ENCODE measurements at regions not wholly inside any gene's neighbourhood (a gene's known extent, or its start where the extent isn't known, plus 50 kb on each side); places are given as distances from the start of the nearest gene placed in this dataset.

DNA sequence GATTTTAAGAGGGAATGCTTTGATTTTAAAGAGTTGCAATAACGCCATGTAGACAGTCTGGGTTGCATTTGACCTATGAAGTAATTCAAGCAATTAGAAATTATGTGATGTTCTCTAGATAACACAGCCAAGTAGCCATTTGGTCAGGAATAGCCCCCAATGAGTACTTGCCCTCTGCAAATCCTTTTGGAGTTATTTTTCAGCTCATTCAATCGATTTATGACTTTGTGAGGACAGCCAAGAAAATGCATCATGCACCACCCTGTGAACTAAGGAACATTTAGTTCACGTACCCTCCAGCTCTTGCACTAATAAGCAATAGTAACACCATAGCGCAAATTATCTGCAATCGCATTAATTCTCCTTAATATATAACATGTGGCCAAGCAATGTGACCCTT is 552.6 kb upstream of the INTU start:
- ChIA-PET CTCF (no interaction called here), POLR2A (no interaction called here)
- no peak overlapping the region for H3K27ac Mint-ChIP-seq
- ATAC-seq: no peak
- no peaks in the 10 kb centered on the region for H3K4me1 Mint-ChIP-seq
- H3K36me3 Mint-ChIP-seq: no peaks in the 10 kb centered on the region
- no peak overlapping the region for H3K4me3 Mint-ChIP-seq
- no peaks in the 10 kb centered on the region for H3K27me3 Mint-ChIP-seq (ENCODE audit: low read depth)
- TF ChIP-seq, protein P1, sequence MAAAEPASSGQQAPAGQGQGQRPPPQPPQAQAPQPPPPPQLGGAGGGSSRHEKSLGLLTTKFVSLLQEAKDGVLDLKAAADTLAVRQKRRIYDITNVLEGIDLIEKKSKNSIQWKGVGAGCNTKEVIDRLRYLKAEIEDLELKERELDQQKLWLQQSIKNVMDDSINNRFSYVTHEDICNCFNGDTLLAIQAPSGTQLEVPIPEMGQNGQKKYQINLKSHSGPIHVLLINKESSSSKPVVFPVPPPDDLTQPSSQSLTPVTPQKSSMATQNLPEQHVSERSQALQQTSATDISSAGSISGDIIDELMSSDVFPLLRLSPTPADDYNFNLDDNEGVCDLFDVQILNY (CRISPR knock-in tag; IDR thresholded peaks at IDR 0.05): no peak
- no peak for TF ChIP-seq ZNF219 (CRISPR knock-in tag; IDR thresholded peaks at IDR 0.05; ENCODE audit: borderline replicate concordance)
- TF ChIP-seq MXD4 (CRISPR knock-in tag; IDR thresholded peaks at IDR 0.05; ENCODE audit: borderline replicate concordance): no peak
- no peak for TF ChIP-seq PRRX2 (CRISPR knock-in tag; IDR thresholded peaks at IDR 0.05)
- TF ChIP-seq, protein P2, sequence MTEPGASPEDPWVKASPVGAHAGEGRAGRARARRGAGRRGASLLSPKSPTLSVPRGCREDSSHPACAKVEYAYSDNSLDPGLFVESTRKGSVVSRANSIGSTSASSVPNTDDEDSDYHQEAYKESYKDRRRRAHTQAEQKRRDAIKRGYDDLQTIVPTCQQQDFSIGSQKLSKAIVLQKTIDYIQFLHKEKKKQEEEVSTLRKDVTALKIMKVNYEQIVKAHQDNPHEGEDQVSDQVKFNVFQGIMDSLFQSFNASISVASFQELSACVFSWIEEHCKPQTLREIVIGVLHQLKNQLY (CRISPR knock-in tag; IDR thresholded peaks at IDR 0.05): no peak
- no peak for DNase-seq (ENCODE audit: low spot score)
- 0 out of 2 replicates have a peak, but pooled peaks cover 11% of the 10 kb centered on the region for H3K9me3 Mint-ChIP-seq

DNA sequence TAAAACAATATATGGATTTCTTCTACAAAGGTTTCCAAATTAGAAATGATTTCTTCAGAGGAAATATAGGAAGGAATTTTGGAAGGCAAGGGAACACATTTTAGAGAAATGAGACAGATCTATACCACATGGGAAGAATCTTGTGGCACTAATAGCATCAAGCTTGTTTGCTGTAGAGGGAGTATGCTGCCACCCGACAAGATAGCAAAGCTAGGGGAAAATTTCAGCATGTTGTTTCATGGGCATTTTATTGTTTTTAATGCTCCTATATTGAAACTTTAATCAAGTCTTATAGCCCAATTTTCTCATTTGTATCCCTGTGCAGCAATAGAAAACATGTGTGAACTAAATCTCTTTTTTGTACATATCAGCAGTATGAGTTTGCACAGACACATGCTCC is 551.7 kb upstream of the INTU start:
- ATAC-seq (no peak), DNase-seq (ENCODE audit: low spot score) (no peak)
- no peak overlapping the region for H3K27ac Mint-ChIP-seq
- peaks cover 13% of the 10 kb centered on the region for H3K9me3 Mint-ChIP-seq
- H3K27me3 Mint-ChIP-seq (ENCODE audit: low read depth): no peaks in the 10 kb centered on the region
- POLR2A ChIA-PET: no interaction called here
- CTCF ChIA-PET: no interaction called here
- H3K4me1 Mint-ChIP-seq: no peaks in the 10 kb centered on the region
- no peak overlapping the region for H3K4me3 Mint-ChIP-seq
- peaks cover 6% of the 10 kb centered on the region for H3K36me3 Mint-ChIP-seq
- no peak for TF ChIP-seq ZNF121 (CRISPR knock-in tag; IDR thresholded peaks at IDR 0.05)
- TF ChIP-seq ZNF219 (CRISPR knock-in tag; IDR thresholded peaks at IDR 0.05; ENCODE audit: borderline replicate concordance): no peak
- no peak for TF ChIP-seq ESRRA (CRISPR knock-in tag; IDR thresholded peaks at IDR 0.05; ENCODE audit: borderline replicate concordance)
- no peak for TF ChIP-seq JUN (CRISPR knock-in tag; IDR thresholded peaks at IDR 0.05)
- no peak for TF ChIP-seq ETV6 (CRISPR knock-in tag; IDR thresholded peaks at IDR 0.05)
- TF ChIP-seq, protein P3, sequence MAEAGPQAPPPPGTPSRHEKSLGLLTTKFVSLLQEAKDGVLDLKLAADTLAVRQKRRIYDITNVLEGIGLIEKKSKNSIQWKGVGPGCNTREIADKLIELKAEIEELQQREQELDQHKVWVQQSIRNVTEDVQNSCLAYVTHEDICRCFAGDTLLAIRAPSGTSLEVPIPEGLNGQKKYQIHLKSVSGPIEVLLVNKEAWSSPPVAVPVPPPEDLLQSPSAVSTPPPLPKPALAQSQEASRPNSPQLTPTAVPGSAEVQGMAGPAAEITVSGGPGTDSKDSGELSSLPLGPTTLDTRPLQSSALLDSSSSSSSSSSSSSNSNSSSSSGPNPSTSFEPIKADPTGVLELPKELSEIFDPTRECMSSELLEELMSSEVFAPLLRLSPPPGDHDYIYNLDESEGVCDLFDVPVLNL (CRISPR knock-in tag; IDR thresholded peaks at IDR 0.05; ENCODE audit: borderline replicate concordance, low read depth): no peak
- TF ChIP-seq HMGA2 (CRISPR knock-in tag; IDR thresholded peaks at IDR 0.05): no peak
- TF ChIP-seq, protein P4, sequence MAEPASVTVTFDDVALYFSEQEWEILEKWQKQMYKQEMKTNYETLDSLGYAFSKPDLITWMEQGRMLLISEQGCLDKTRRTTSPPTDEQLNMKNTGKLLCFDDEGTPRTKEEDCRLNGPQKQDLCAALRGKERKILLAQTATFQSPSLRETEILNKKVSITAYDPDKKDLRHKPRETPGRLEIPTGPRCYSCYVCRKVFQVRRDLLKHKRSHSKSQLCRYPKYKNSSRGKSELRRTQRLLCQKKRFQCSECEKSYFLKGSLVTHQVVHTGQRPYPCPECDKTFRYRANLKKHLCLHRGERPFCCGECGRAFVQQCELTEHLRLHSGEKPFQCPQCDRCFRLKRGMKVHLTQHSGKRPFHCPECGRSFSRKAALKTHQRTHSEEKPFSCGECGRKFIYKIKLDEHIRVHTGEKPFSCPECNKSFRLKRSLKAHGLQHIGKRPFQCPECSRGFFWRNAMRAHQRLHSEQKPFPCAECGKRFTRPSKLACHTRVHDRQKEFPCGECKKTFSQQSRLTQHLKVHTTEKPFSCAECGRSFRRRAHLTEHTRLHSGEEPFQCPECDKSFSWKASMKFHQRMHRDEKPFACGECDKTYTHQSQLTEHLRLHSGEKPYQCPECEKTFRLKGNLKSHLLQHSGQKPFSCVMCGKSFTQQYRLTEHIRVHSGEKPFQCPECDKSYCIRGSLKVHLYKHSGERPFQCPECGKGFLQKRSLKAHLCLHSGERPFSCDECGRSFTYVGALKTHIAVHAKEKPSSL (CRISPR knock-in tag; conservative IDR thresholded peaks at IDR 0.05): no peak
- no peak for TF ChIP-seq RELA (CRISPR knock-in tag; IDR thresholded peaks at IDR 0.05; ENCODE audit: borderline replicate concordance)
- no peak for TF ChIP-seq GABPB1 (CRISPR knock-in tag; IDR thresholded peaks at IDR 0.05)
- no peak for TF ChIP-seq GRHL2 (CRISPR knock-in tag; IDR thresholded peaks at IDR 0.05; ENCODE audit: insufficient replicate concordance, severe bottlenecking)
- TF ChIP-seq FOXJ3 (CRISPR knock-in tag; IDR thresholded peaks at IDR 0.05; ENCODE audit: borderline replicate concordance): no peak
- TF ChIP-seq SMAD4 (CRISPR knock-in tag; IDR thresholded peaks at IDR 0.05): no peak
- no peak for TF ChIP-seq ZNF416 (CRISPR knock-in tag; IDR thresholded peaks at IDR 0.05)
- TF ChIP-seq CREB1 (CRISPR knock-in tag; IDR thresholded peaks at IDR 0.05): no peak
- TF ChIP-seq ZNF138 (CRISPR knock-in tag; conservative IDR thresholded peaks at IDR 0.05): no peak

DNA sequence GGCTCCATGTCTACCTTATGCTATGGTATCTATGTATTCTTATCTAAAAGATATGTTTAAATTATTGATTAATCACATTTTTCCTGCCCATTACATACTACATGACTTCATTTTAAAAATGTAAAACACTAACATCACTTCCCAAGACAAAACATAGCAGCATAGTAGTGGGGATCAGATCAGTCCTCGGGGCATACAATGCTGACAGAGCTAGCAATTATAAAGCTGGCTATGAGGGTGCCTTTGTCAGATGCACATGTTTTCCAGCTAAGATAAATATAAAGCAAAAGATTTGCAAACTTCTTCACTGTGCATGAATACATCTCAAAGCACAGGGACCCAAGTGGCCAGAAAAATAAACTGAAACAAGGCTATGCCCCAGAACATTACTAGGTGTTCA is 549.8 kb upstream of the INTU start:
- DNase-seq (ENCODE audit: low spot score) (no peak), ATAC-seq (no peak)
- peaks cover 22% of the 10 kb centered on the region for H3K9me3 Mint-ChIP-seq
- CTCF ChIA-PET: no interaction called here
- no peaks in the 10 kb centered on the region for H3K27me3 Mint-ChIP-seq (ENCODE audit: low read depth)
- POLR2A ChIA-PET: no interaction called here
- H3K27ac Mint-ChIP-seq: no peak overlapping the region
- no peaks in the 10 kb centered on the region for H3K4me1 Mint-ChIP-seq
- peaks cover 21% of the 10 kb centered on the region for H3K36me3 Mint-ChIP-seq
- no peak overlapping the region for H3K4me3 Mint-ChIP-seq
- TF ChIP-seq, protein P5, sequence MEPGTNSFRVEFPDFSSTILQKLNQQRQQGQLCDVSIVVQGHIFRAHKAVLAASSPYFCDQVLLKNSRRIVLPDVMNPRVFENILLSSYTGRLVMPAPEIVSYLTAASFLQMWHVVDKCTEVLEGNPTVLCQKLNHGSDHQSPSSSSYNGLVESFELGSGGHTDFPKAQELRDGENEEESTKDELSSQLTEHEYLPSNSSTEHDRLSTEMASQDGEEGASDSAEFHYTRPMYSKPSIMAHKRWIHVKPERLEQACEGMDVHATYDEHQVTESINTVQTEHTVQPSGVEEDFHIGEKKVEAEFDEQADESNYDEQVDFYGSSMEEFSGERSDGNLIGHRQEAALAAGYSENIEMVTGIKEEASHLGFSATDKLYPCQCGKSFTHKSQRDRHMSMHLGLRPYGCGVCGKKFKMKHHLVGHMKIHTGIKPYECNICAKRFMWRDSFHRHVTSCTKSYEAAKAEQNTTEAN (CRISPR knock-in tag; IDR thresholded peaks at IDR 0.05): no peak
- no peak for TF ChIP-seq TEAD1 (CRISPR knock-in tag; IDR thresholded peaks at IDR 0.05)
- no peak for TF ChIP-seq ZNF396 (CRISPR knock-in tag; IDR thresholded peaks at IDR 0.05; ENCODE audit: borderline replicate concordance)
- TF ChIP-seq ZBTB21 (CRISPR knock-in tag; IDR thresholded peaks at IDR 0.05; ENCODE audit: borderline replicate concordance): no peak
- TF ChIP-seq, protein P6, sequence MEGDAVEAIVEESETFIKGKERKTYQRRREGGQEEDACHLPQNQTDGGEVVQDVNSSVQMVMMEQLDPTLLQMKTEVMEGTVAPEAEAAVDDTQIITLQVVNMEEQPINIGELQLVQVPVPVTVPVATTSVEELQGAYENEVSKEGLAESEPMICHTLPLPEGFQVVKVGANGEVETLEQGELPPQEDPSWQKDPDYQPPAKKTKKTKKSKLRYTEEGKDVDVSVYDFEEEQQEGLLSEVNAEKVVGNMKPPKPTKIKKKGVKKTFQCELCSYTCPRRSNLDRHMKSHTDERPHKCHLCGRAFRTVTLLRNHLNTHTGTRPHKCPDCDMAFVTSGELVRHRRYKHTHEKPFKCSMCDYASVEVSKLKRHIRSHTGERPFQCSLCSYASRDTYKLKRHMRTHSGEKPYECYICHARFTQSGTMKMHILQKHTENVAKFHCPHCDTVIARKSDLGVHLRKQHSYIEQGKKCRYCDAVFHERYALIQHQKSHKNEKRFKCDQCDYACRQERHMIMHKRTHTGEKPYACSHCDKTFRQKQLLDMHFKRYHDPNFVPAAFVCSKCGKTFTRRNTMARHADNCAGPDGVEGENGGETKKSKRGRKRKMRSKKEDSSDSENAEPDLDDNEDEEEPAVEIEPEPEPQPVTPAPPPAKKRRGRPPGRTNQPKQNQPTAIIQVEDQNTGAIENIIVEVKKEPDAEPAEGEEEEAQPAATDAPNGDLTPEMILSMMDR (IDR thresholded peaks at IDR 0.05): no peak
